Aorta (tissue), 5 donors: ENCODE measurements at regions not wholly inside any gene's neighbourhood (a gene's known extent, or its start where the extent isn't known, plus 50 kb on each side); places are given as distances from the start of the nearest gene placed in this dataset.

Experiments
- ATAC-seq: fragments of 200-7000 bp; cut with Tn5 transposase; one replicate; pipeline ENCODE4 v1.9.1; 2022; ENCODE audit warnings: moderate library complexity; ENCODE audit not compliant: low FRiP score
- DNase-seq, 2 donors: peaks; one replicate each; pipeline ENCODE4 v3.0.0-alpha.2; 2020
- H3K27ac ChIP-seq, 2 donors: one replicate each; pipeline ENCODE4 v1.5.1; 2013; ENCODE audit warnings: low read length in 2 of 2, mild to moderate bottlenecking in 2 of 2, moderate library complexity in 2 of 2, control low read depth in 1 of 2, inconsistent platforms in 1 of 2, low read depth in 1 of 2
- H3K27me3 ChIP-seq, 2 donors: one replicate each; pipeline ENCODE4 v1.6.1; 2013; ENCODE audit warnings: control low read depth in 1 of 2, low read length in 1 of 2, mild to moderate bottlenecking in 1 of 2, moderate library complexity in 1 of 2; ENCODE audit not compliant: insufficient read depth in 2 of 2, control insufficient read depth in 1 of 2
- H3K36me3 ChIP-seq, 2 donors: one replicate each; pipeline ENCODE4 v1.6.1; 2013; ENCODE audit warnings: control low read depth in 1 of 2, low read length in 1 of 2, mild to moderate bottlenecking in 1 of 2; ENCODE audit not compliant: insufficient read depth in 2 of 2, control insufficient read depth in 1 of 2
- H3K4me1 ChIP-seq, 2 donors: one replicate each; pipeline ENCODE4 v1.6.1; 2013; ENCODE audit warnings: low read length in 2 of 2, control low read depth in 1 of 2, mild to moderate bottlenecking in 1 of 2, moderate library complexity in 1 of 2; ENCODE audit not compliant: insufficient read depth in 2 of 2, control insufficient read depth in 1 of 2
- H3K4me3 ChIP-seq, 2 donors: one replicate each; pipeline ENCODE4 v1.5.1; 2013; ENCODE audit warnings: low read length in 2 of 2, control low read depth in 1 of 2, mild to moderate bottlenecking in 1 of 2
- H3K9me3 ChIP-seq: one replicate; pipeline ENCODE4 v1.6.1; 2013; ENCODE audit warnings: mild to moderate bottlenecking, low read length; ENCODE audit not compliant: control insufficient read depth
- WGBS, 2 donors: extraction: QIAGEN DNeasy Blood & Tissue Kit; methylation state at CpG; one replicate each; pipeline ENCODE4 v1.1.7; 2013; 5-methylcytosine and 5-hydroxymethylcytosine counted together
- intact Hi-C, 2 donors: fragments of 100-400 bp; cut with DNase I; formaldehyde crosslinking; loops; one replicate each; pipeline versions ENCODE4 v1.14.2 to v1.15.0; 2022
- donor health status: healthy with polysubstance abuse.
- donor health status: Bipolar disorder and iron deficiency.
- donor health status: DM: no; HTN: no; CAD: no.
- donor health status: DM: no; HTN: no; CAD: no.
- donor health status: DM: yes; HTN: yes; CAD: no.

- H3K4me1 ChIP-seq = no peaks in the 10 kb centered on the region
- WGBS, 2 donors = 82 to 91% methylated on average over 4 of the region's 4 CpGs
- no peaks in the 10 kb centered on the region for H3K9me3 ChIP-seq
- H3K27me3 ChIP-seq = no peaks in the 10 kb centered on the region
- H3K27ac ChIP-seq = no peak overlapping the region
- no peak for ATAC-seq
- no peak overlapping the region for H3K4me3 ChIP-seq
- no peak for DNase-seq
- H3K36me3 ChIP-seq = no peaks in the 10 kb centered on the region
- intact Hi-C loops = no loop called here
These were observed 116.7 kb upstream of the ZMIZ1 start for GRCh38 chr10:78952030-78952429.

DNA sequence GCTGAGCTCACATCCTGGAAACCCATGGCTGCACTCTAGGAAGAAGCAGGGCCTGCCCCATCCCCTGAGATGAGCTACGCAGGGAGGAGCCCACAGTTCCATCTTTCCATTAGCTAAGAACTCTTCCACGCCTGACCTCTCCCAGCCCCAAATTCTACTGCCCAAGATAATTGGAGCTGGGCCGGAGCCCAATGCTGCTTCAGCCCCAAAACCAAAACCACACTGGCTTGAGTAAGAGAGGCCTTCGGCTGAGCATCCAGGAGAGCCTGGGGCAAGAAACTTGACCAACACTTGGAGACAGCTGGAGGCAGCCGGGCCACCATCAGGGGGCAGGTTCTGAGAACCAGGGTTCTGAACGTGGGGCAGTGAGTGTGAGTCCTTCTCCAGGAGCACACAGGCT lies 116.1 kb upstream of the ZMIZ1 start:
- H3K4me1 ChIP-seq = no peaks in the 10 kb centered on the region
- no peaks in the 10 kb centered on the region for H3K27me3 ChIP-seq
- H3K27ac ChIP-seq = no peak overlapping the region
- H3K4me3 ChIP-seq = no peak overlapping the region
- ATAC-seq (peak; percentile 60), DNase-seq (peak in 1 of 2 donors; percentile 77)
- WGBS, 2 donors = 95 to 96% methylated on average over 6 of the region's 6 CpGs
- intact Hi-C loops = no loop called here
- no peaks in the 10 kb centered on the region for H3K9me3 ChIP-seq
- no peaks in the 10 kb centered on the region for H3K36me3 ChIP-seq

DNA sequence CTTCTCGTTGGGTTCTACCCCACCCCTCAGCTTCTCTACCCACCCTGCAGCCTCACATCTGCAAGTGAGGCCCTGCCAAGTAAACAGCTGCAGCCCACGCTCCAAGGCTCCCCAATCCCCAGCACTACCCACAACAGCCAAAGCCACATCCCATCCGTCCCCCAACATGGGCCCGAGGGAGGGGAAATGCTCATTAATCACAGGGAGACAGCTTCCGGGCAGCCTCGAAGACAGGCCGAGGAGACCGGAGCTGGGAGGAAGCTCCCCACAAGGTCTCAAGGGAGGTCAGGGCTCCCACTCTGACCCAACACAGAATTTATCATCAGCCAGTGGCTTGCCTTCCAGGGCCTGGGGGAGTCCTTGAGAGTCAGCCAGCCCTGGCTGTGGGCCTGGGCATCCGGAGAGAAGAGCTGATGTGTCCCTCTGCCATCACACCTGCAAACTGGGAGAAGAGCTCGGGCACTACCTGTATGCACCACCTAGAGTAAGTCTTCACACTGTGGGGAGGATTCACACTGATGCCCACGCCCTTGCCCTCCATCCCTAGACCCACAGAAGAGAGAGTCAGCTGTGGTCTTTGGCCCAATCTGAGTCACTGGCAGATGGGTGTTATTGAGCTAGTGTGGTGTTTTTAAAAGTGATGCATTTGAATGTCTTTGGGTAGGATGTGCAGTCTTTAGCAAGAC lies 115.5 kb upstream of the ZMIZ1 start:
- H3K36me3 ChIP-seq = no peaks in the 10 kb centered on the region
- H3K9me3 ChIP-seq = no peaks in the 10 kb centered on the region
- H3K27ac ChIP-seq = no peak overlapping the region
- intact Hi-C loops = no loop called here
- H3K4me1 ChIP-seq = no peaks in the 10 kb centered on the region
- DNase-seq (peak in 1 of 2 donors; percentile 67), ATAC-seq (peak; percentile 3)
- WGBS, 2 donors = 82% methylated on average over 11 of the region's 11 CpGs
- no peaks in the 10 kb centered on the region for H3K27me3 ChIP-seq
- no peak overlapping the region for H3K4me3 ChIP-seq

DNA sequence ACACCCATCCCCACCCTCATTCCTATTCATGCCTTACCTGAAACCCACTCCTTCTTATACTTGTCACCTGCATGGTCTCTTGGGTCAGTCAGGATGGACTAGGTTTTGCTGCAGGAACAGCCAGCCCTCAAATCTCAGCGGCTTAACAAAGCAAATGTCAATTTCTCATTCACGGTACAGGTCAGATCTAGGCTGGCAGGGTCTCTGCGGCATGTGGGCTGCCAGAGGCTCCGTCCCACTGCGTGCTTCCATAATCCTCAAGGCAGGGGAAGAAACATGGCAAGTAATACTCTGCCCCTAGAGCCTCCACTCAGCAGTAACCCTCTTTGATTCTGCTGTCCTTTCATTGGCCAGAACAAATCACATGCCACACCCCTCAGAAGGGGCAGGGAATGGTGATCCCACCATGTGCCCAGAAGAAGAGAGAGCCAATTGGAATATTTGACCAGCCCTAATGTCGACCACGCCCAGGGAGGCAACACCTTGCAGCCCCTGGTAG lies 114.9 kb upstream of the ZMIZ1 start:
- H3K4me1 ChIP-seq = no peaks in the 10 kb centered on the region
- H3K4me3 ChIP-seq = no peak overlapping the region
- no peaks in the 10 kb centered on the region for H3K9me3 ChIP-seq
- H3K27me3 ChIP-seq = no peaks in the 10 kb centered on the region
- no peaks in the 10 kb centered on the region for H3K36me3 ChIP-seq
- WGBS, 2 donors = 96 to 98% methylated on average over 7 of the region's 7 CpGs
- ATAC-seq (no peak), DNase-seq (no peak)
- intact Hi-C loops = no loop called here
- no peak overlapping the region for H3K27ac ChIP-seq

DNA sequence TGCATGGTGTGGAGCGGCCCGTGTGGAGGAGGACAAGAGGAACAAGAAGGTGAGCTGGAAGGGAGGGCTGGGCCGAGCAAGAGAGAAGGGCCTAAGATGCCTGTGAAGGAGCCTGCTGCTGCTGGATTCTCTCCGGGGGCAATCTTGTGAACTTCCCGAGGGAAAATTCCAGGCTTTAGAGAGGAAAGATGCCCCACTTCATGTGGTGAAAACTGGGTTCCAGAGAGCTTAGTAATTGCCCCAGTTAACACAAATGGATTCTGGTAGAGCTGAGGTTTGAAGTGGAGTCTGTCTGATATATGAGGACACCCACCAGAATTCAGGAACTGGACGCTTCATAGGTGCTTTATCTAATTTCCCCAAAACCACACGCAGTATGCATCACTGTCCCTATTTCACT lies 114.1 kb upstream of the ZMIZ1 start:
- Histone ChIP-seq H3K9me3 (no peaks in the 10 kb centered on the region), H3K4me3 (no peak overlapping the region), H3K27ac (no peak overlapping the region), H3K36me3 (no peaks in the 10 kb centered on the region), H3K27me3 (no peaks in the 10 kb centered on the region), H3K4me1 (no peaks in the 10 kb centered on the region)
- ATAC-seq (no peak), DNase-seq (no peak)
- intact Hi-C loops = no loop called here
- 94 to 96% methylated on average over 7 of the region's 7 CpGs for WGBS, 2 donors

DNA sequence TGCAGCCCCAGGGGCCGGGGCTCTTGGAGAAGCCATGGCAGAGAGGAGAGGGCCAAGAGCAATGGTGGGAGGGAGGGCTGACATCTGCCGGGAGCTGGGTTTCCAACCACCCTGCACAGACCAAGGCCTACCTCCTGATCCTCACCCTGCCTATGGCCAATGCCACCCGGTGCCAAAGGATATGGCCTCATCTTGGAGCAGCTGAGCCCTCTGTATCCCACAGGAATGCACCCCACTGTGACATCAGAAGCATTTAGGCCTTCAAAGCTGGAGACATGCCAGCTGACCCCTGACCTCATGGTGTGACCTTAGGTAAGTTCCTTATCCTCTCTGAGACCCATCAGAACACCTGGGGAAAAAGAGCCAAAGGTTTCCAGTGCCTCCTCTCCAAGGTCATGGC lies 113.6 kb upstream of the ZMIZ1 start:
- no peaks in the 10 kb centered on the region for H3K27me3 ChIP-seq
- no peak for ATAC-seq
- 96 to 97% methylated on average over 3 of the region's 3 CpGs for WGBS, 2 donors
- no peaks in the 10 kb centered on the region for H3K9me3 ChIP-seq
- no peak overlapping the region for H3K4me3 ChIP-seq
- DNase-seq = no peak
- no peaks in the 10 kb centered on the region for H3K4me1 ChIP-seq
- intact Hi-C loops = no loop called here
- no peak overlapping the region for H3K27ac ChIP-seq
- no peaks in the 10 kb centered on the region for H3K36me3 ChIP-seq

GRCh38 chr10:78956391-78956790 lies 112.4 kb upstream of the ZMIZ1 start:
- Histone ChIP-seq H3K4me3 (no peak overlapping the region), H3K9me3 (no peaks in the 10 kb centered on the region), H3K27me3 (no peaks in the 10 kb centered on the region), H3K27ac (no peak overlapping the region), H3K4me1 (no peaks in the 10 kb centered on the region), H3K36me3 (no peaks in the 10 kb centered on the region)
- no peak for DNase-seq
- WGBS, 2 donors = 93 to 96% methylated on average over 5 of the region's 5 CpGs
- ATAC-seq = no peak
- intact Hi-C loops = no loop called here

DNA sequence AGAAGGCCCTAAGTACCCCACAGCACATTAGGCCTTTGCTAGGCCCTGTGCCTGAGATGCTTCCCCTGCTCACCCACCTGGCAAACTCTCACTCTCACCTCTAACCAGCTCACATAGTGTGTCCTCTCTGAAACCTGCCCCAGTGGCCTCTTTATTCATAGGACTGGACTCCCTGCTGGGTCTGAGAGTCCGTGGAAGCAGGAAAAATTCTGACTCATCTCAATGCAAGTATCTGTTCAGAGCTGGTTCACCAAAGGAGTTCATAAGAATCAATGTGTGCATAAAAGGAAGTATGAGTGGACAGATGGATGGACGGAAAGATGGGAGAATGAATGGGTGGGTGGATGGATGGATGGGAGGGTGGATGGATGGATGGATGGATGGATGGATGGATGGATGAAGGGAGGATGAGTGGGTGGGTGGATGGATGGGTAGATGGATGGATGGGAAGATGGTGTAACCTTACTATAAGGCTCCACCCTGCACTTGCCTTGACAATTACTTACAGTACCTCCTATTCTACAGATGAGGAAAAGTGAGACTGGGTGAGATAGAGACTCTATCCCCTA lies 111.2 kb upstream of the ZMIZ1 start:
- H3K4me1 ChIP-seq = no peaks in the 10 kb centered on the region
- H3K9me3 ChIP-seq = no peaks in the 10 kb centered on the region
- WGBS, 2 donors = 95 to 97% methylated on average over 2 of the region's 2 CpGs
- no peak for ATAC-seq
- intact Hi-C loops = no loop called here
- H3K4me3 ChIP-seq = no peak overlapping the region
- H3K27ac ChIP-seq = no peak overlapping the region
- no peak for DNase-seq
- no peaks in the 10 kb centered on the region for H3K27me3 ChIP-seq
- no peaks in the 10 kb centered on the region for H3K36me3 ChIP-seq

- ATAC-seq = no peak
- no peaks in the 10 kb centered on the region for H3K9me3 ChIP-seq
- intact Hi-C loops = no loop called here
- H3K27ac ChIP-seq = no peak overlapping the region
- no peaks in the 10 kb centered on the region for H3K36me3 ChIP-seq
- H3K4me1 ChIP-seq = no peaks in the 10 kb centered on the region
- 83 to 85% methylated on average over 10 of the region's 10 CpGs for WGBS, 2 donors
- DNase-seq = no peak
- H3K27me3 ChIP-seq = no peaks in the 10 kb centered on the region
- no peak overlapping the region for H3K4me3 ChIP-seq
These were observed 109.4 kb upstream of the ZMIZ1 start for GRCh38 chr10:78959217-78959923.
